Naive thymus-derived CD8-positive, alpha-beta T cell (primary cell): ENCODE measurements at regions not wholly inside any gene's neighbourhood (a gene's known extent, or its start where the extent isn't known, plus 50 kb on each side); places are given as distances from the start of the nearest gene placed in this dataset.
"Not testable (repeated sequence)": the region's sequence is repeated elsewhere in the genome, so short reads cannot be mapped to it uniquely, and the experiment has no call there.

Source experiments
- ATAC-seq, 2 donors: fragments of 150-1000 bp; cut with Tn5 transposase in 1 of 2; sonication (Bioruptor Pico), chemical (Tn5 transposase) in 1 of 2; 1 replicate in 1 of 2; 2 replicates in 1 of 2; pipeline ENCODE4 v1.10.0; 2021; ENCODE audit warnings: mild to moderate bottlenecking in 2 of 2, moderate library complexity in 2 of 2
- POLR2A ChIA-PET: fragments of 350-600 bp; sonication (Branson Sonifier 250); formaldehyde crosslinking; loops from one replicate; lab custom pipeline; 2021; ENCODE audit warnings: antibody characterized with exemption; lab: Charles Lee
- DNase-seq, 10 donors: peaks; one replicate each; pipeline versions ENCODE4 v3.0.0 to v3.0.0-alpha.2; 2020 to 2022
- H3K27ac Mint-ChIP-seq, 10 donors: one replicate each; pipeline ENCODE4 v1.8.0; 2020 to 2022; ENCODE audit warnings: mild to moderate bottlenecking in 10 of 10, mixed read lengths in 10 of 10, moderate library complexity in 4 of 10, inconsistent platforms in 1 of 10
- H3K27me3 Mint-ChIP-seq, 5 donors: one replicate each; pipeline ENCODE4 v1.8.0; 2021 to 2022; ENCODE audit warnings: mixed read lengths in 5 of 5
- H3K36me3 Mint-ChIP-seq, 3 donors: one replicate each; pipeline ENCODE4 v1.8.0; 2020 to 2022; ENCODE audit warnings: mixed read lengths in 3 of 3, mild to moderate bottlenecking in 2 of 3, inconsistent platforms in 1 of 3
- H3K4me1 Mint-ChIP-seq, 4 donors: one replicate each; pipeline ENCODE4 v1.8.0; 2021 to 2022; ENCODE audit warnings: mixed read lengths in 4 of 4
- H3K4me3 Mint-ChIP-seq, 10 donors: one replicate each; pipeline ENCODE4 v1.8.0; 2020 to 2022; ENCODE audit warnings: mild to moderate bottlenecking in 10 of 10, mixed read lengths in 10 of 10, moderate library complexity in 6 of 10, inconsistent platforms in 1 of 10
- H3K9me3 Mint-ChIP-seq, 9 donors: one replicate each; pipeline ENCODE4 v1.8.0; 2020 to 2022; ENCODE audit warnings: mixed read lengths in 9 of 9, mild to moderate bottlenecking in 3 of 9, inconsistent platforms in 1 of 9, moderate library complexity in 1 of 9

DNA sequence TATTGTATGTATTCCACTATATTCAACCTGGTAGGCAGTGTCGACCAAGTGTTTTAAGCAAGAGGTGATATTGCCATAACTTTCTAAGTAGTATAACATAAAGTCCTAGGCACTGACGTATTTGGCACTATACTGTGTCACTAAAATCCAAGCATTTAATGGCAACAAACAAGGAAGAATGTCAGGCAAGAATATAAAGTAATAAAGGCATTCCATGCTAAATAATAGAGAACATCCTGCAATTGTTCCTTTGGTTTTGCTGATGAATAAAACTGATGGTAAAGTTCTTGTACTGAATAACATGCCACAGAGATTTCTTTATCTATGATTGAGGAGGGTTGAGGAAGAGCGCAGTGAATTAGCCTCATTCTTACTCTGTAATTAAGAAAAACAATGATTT, 256.9 kb downstream of the HINT1 start:
- peaks cover 0 to 7% (median 3%) of the 10 kb centered on the region in 5 donors for H3K27me3 Mint-ChIP-seq
- no peaks in the 10 kb centered on the region for H3K4me1 Mint-ChIP-seq

DNA sequence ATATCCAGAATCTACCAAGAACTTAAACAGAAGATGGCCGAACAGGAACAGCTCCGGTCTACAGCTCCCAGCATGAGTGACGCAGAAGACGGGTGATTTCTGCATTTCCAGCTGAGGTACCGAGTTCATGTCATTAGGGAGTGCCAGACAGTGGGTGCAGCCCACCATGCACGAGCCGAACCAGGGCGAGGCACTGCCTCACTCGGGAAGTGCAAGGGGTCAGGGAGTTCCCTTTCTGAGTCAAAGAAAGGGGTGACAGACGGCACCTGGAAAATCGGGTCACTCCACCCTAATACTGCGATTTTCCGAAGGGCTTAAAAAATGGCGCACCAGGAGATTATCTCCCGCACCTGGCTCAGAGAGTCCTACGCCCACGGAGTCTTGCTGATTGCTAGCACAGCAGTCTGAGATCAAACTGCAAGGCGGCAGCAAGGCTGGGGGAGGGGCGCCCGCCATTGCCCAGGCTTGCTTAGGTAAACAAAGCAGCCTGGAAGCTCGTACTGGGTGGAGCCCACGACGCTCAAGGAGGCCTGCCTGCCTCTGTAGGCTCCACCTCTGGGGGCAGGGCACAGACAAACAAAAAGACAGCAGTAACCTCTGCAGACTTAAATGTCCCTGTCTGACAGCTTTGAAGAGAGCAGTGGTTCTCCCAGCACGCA, 267.4 kb downstream of the HINT1 start:
- Mint-ChIP-seq H3K27me3 (peaks cover 19 to 29% (median 23%) of the 10 kb centered on the region in 5 donors), H3K36me3 (peaks cover 0 to 24% (median 2%) of the 10 kb centered on the region in 3 donors), H3K9me3 (peaks cover 0 to 51% (median 19%) of the 10 kb centered on the region in 9 donors)
- H3K4me3 Mint-ChIP-seq, H3K27ac Mint-ChIP-seq, ATAC-seq, POLR2A ChIA-PET, DNase-seq, H3K4me1 Mint-ChIP-seq: not testable (repeated sequence)

More for the DNA sequence above, 256.9 kb downstream of the HINT1 start:
- POLR2A ChIA-PET, result no interaction called here
- ATAC-seq (no peak), DNase-seq (no peak)
- H3K4me3 Mint-ChIP-seq, result no peak overlapping the region
- peaks cover 0 to 35% (median 11%) of the 10 kb centered on the region in 9 donors for H3K9me3 Mint-ChIP-seq
- H3K27ac Mint-ChIP-seq, result no peak overlapping the region
- H3K36me3 Mint-ChIP-seq, result peaks cover 1 to 4% (median 3%) of the 10 kb centered on the region in 3 donors

GRCh38 chr5:130897181-130897536, 267.9 kb downstream of the HINT1 start:
- Mint-ChIP-seq H3K36me3 (peaks cover 0 to 28% (median 2%) of the 10 kb centered on the region in 3 donors), H3K9me3 (peaks cover 0 to 46% (median 19%) of the 10 kb centered on the region in 9 donors), H3K27me3 (peaks cover 23 to 34% (median 27%) of the 10 kb centered on the region in 5 donors)
- H3K4me1 Mint-ChIP-seq, H3K4me3 Mint-ChIP-seq, POLR2A ChIA-PET, ATAC-seq, H3K27ac Mint-ChIP-seq, DNase-seq: not testable (repeated sequence)

GRCh38 chr5:130896636-130897035, 268.4 kb downstream of the HINT1 start:
- POLR2A ChIA-PET, result no interaction called here
- H3K9me3 Mint-ChIP-seq, result peaks cover 0 to 41% (median 19%) of the 10 kb centered on the region in 9 donors
- no peak overlapping the region for H3K27ac Mint-ChIP-seq
- ATAC-seq (no peak), DNase-seq (no peak)
- H3K4me3 Mint-ChIP-seq, result no peak overlapping the region
- H3K27me3 Mint-ChIP-seq, result peaks cover 23 to 40% (median 27%) of the 10 kb centered on the region in 5 donors
- no peaks in the 10 kb centered on the region for H3K4me1 Mint-ChIP-seq
- H3K36me3 Mint-ChIP-seq, result peaks cover 0 to 28% (median 2%) of the 10 kb centered on the region in 3 donors

DNA sequence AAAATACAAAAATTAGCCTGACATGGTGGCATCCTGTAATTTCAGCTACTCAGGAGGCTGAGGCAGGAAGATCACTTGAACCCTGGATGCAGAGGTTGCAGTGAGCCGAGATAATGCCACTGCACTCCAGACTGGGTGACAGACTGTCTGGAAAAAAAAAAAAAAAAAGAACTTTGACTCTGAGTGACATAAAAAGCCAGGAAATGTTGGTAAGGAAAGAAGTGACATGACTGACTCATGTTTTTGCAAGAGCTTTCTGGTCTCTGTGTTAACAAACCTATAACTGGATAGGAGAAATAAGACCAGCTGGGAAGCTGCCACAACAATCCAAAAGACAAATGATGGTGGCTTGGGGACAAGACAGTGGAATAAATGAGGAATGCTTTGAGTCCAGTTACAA, 272.1 kb downstream of the HINT1 start:
- H3K27me3 Mint-ChIP-seq, result peaks cover 27 to 44% (median 28%) of the 10 kb centered on the region in 5 donors
- no peak overlapping the region for H3K4me3 Mint-ChIP-seq
- POLR2A ChIA-PET, result no interaction called here
- H3K27ac Mint-ChIP-seq, result no peak overlapping the region
- H3K4me1 Mint-ChIP-seq, result no peaks in the 10 kb centered on the region
- peaks cover 0 to 29% (median 10%) of the 10 kb centered on the region in 9 donors for H3K9me3 Mint-ChIP-seq
- no peak for DNase-seq
- no peak for ATAC-seq
- H3K36me3 Mint-ChIP-seq, result peaks cover 0 to 23% (median 2%) of the 10 kb centered on the region in 3 donors

- H3K4me3 Mint-ChIP-seq, result no peak overlapping the region
- H3K27me3 Mint-ChIP-seq, result peaks cover 22 to 44% (median 27%) of the 10 kb centered on the region in 5 donors
- ATAC-seq (no peak), DNase-seq (no peak)
- peaks cover 5 to 9% (median 7%) of the 10 kb centered on the region in 4 donors for H3K4me1 Mint-ChIP-seq
- POLR2A ChIA-PET, result no interaction called here
- no peak overlapping the region for H3K27ac Mint-ChIP-seq
- H3K9me3 Mint-ChIP-seq, result peaks cover 0 to 19% (median 9%) of the 10 kb centered on the region in 9 donors
- H3K36me3 Mint-ChIP-seq, result peaks cover 0 to 11% (median 2%) of the 10 kb centered on the region in 3 donors
Observed at GRCh38 chr5:130890610-130891009, 274.4 kb downstream of the HINT1 start.

DNA sequence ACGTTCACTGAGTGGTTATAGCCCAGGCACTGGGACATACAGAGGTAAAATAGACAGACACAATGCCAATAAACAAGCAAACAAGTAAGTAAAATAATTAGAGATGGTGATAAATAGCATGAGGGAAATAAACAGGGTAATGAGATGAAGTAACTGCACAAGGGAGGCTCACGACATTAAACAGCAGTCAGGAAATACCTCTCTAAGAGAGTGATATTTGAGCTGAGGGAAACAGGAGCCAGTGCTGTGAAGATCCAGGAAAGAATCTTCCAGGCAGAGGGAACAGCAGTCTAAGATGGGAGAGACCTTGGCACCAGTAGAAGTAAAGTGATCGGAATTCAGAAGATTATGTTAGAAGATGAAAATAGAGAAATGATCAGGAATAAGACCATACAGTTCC, 279.4 kb downstream of the HINT1 start:
- ATAC-seq, result no peak
- H3K4me3 Mint-ChIP-seq, result no peak overlapping the region
- no peaks in the 10 kb centered on the region for H3K36me3 Mint-ChIP-seq
- H3K9me3 Mint-ChIP-seq, result no peaks in the 10 kb centered on the region
- H3K27me3 Mint-ChIP-seq, result peaks cover 0 to 8% (median 6%) of the 10 kb centered on the region in 5 donors
- DNase-seq, result no peak
- H3K27ac Mint-ChIP-seq, result no peak overlapping the region
- POLR2A ChIA-PET, result no interaction called here
- H3K4me1 Mint-ChIP-seq, result peaks cover 6 to 13% (median 8%) of the 10 kb centered on the region in 4 donors

GRCh38 chr5:130885027-130885426, 280.0 kb downstream of the HINT1 start:
- ATAC-seq, result no peak
- no peaks in the 10 kb centered on the region for H3K9me3 Mint-ChIP-seq
- no peak for DNase-seq
- H3K4me1 Mint-ChIP-seq, result peaks cover 6 to 13% (median 8%) of the 10 kb centered on the region in 4 donors
- H3K27me3 Mint-ChIP-seq, result peaks cover 0 to 8% (median 3%) of the 10 kb centered on the region in 5 donors
- POLR2A ChIA-PET, result no interaction called here
- H3K4me3 Mint-ChIP-seq, result no peak overlapping the region
- no peaks in the 10 kb centered on the region for H3K36me3 Mint-ChIP-seq
- H3K27ac Mint-ChIP-seq, result no peak overlapping the region

DNA sequence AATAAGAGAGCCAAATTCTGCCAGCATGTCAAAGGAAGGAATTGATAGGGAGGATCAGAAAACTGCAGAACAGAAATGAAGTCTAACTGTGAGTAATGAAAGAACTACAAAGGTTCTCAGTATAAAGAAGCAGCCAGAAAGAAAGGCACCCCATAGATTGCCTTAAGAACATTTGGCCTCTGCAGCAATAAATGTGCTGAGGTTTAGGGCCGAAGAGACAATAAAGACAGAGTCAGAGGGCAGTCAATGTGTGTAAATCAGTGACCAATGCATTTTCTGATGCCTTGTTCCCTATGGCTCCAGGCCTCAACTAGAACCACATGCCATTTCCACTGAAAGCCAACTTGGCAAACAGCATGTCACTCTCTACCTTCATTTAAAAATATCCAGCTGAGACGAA, 281.0 kb downstream of the HINT1 start:
- no peak overlapping the region for H3K27ac Mint-ChIP-seq
- ATAC-seq (no peak), DNase-seq (no peak)
- peaks cover 6 to 13% (median 8%) of the 10 kb centered on the region in 4 donors for H3K4me1 Mint-ChIP-seq
- H3K36me3 Mint-ChIP-seq, result peaks cover 0 to 5% (median 2%) of the 10 kb centered on the region in 3 donors
- H3K27me3 Mint-ChIP-seq, result peaks cover 0 to 6% (median 3%) of the 10 kb centered on the region in 5 donors
- H3K9me3 Mint-ChIP-seq, result no peaks in the 10 kb centered on the region
- POLR2A ChIA-PET, result no interaction called here
- H3K4me3 Mint-ChIP-seq, result no peak overlapping the region

- ATAC-seq (no peak), DNase-seq (no peak)
- Mint-ChIP-seq H3K4me3 (no peak overlapping the region), H3K27me3 (peaks cover 0 to 6% (median 0%) of the 10 kb centered on the region in 5 donors), H3K9me3 (peaks cover 0 to 6% (median 0%) of the 10 kb centered on the region in 9 donors), H3K4me1 (no peaks in the 10 kb centered on the region), H3K36me3 (peaks cover 0 to 8% (median 5%) of the 10 kb centered on the region in 3 donors), H3K27ac (no peak overlapping the region)
- POLR2A ChIA-PET, result no interaction called here
Observed at GRCh38 chr5:130875656-130876055, 289.4 kb downstream of the HINT1 start.

DNA sequence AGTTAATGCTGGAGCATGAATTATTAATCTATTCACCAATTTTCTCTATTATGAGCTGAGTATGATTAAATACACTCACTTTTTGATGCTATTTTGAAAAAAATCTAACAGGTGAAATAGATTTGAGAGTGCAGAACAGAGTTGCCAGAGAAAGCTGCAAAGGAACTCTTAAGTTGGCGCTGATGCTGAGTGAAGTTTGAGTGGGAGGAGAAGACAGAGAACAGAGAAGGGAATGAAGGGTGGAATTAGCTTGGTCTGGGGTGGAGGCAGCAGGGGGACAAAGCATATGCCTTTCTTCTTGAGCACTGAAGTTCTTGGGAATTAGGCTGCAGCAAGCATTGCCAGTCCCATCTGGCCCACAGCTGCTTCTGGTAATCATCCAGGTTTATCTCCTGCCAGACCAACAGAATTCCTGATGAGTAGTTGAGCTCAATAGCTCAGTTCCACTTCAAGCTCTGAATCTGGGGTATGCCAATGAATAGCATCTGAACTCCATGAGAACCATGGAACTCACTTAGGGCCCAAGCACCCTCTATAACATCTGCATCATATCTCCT, 290.1 kb downstream of the HINT1 start:
- Mint-ChIP-seq H3K27me3 (peaks cover 0 to 6% (median 0%) of the 10 kb centered on the region in 5 donors), H3K36me3 (peaks cover 0 to 8% (median 5%) of the 10 kb centered on the region in 3 donors), H3K9me3 (peaks cover 0 to 6% (median 0%) of the 10 kb centered on the region in 9 donors), H3K4me3 (no peak overlapping the region), H3K27ac (no peak overlapping the region), H3K4me1 (no peaks in the 10 kb centered on the region)
- ATAC-seq (no peak), DNase-seq (no peak)
- POLR2A ChIA-PET, result no interaction called here

GRCh38 chr5:130871346-130872086, 293.5 kb downstream of the HINT1 start:
- DNase-seq, result peak in 9 of 10 donors; percentile 1 to 66 (median 45)
- Mint-ChIP-seq H3K4me3 (no peak overlapping the region), H3K27me3 (peaks cover 0 to 1% (median 0%) of the 10 kb centered on the region in 5 donors), H3K27ac (no peak overlapping the region), H3K4me1 (no peaks in the 10 kb centered on the region), H3K9me3 (no peaks in the 10 kb centered on the region), H3K36me3 (no peaks in the 10 kb centered on the region)
- POLR2A ChIA-PET, result interaction anchor here (0.5 to 1.3 kb wide), 3 partner anchors 198 to 253 kb away, joined by 3 to 5 read pairs (median 4); no protein-coding TSS in a partner anchor
- peak; percentile 50 to 51 for ATAC-seq
